Chondrocyte (in vitro differentiated cells): ENCODE measurements at regions not wholly inside any gene's neighbourhood (a gene's known extent, or its start where the extent isn't known, plus 50 kb on each side); places are given as distances from the start of the nearest gene placed in this dataset.

Source experiments
- DNase-seq: peaks from one replicate; pipeline ENCODE4 v3.0.0; 2021; ENCODE audit warnings: mixed read lengths, low spot score
- H3K27ac Mint-ChIP-seq: one replicate; pipeline ENCODE4 v1.8.0; 2021; ENCODE audit warnings: mild to moderate bottlenecking, moderate library complexity, mixed read lengths; ENCODE audit not compliant: unreplicated experiment
- H3K27me3 Mint-ChIP-seq: 2 replicates; pipeline ENCODE4 v1.8.0; 2021; ENCODE audit warnings: low read depth, mixed read lengths
- H3K36me3 Mint-ChIP-seq: 2 replicates; pipeline ENCODE4 v1.8.0; 2021; ENCODE audit warnings: low read depth, mixed read lengths
- H3K4me1 Mint-ChIP-seq: 2 replicates; pipeline ENCODE4 v1.8.0; 2021; ENCODE audit warnings: low read depth, mild to moderate bottlenecking, mixed read lengths
- H3K4me3 Mint-ChIP-seq: one replicate; pipeline ENCODE4 v1.8.0; 2021; ENCODE audit warnings: mild to moderate bottlenecking, moderate library complexity, mixed read lengths; ENCODE audit not compliant: unreplicated experiment
- H3K9me3 Mint-ChIP-seq: 2 replicates; pipeline ENCODE4 v1.8.0; 2021; ENCODE audit warnings: low read depth, mixed read lengths
- CTCF ChIP-seq: fragments of 200-600 bp; sonication (generic); IDR thresholded peaks from 2 replicates; pipeline ENCODE4 v1.5.0; 2021; ENCODE audit warnings: antibody characterized with exemption, mild to moderate bottlenecking, moderate library complexity

- H3K4me1 Mint-ChIP-seq = no peaks in the 10 kb centered on the region
These were observed 1280.2 kb downstream of the NCAM2 start for GRCh38 chr21:22278366-22278765.

DNA sequence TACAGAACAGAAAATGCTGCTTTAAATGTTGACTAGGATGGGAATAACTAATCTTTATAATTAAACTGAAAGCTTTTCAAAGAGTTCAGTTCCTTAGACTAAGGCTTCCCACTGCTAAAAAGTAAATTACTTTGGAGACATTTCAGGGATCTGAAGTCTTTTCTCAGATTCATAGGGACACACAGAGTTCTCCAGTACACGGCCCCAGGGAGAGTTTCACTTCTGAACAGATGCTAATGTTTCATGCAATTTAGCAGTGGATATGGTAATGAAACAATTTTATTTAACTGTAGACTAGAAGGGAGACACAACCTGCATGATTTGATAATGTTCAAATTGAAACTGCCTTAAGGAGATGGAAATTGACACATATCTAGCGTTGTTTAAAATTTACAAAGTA is 1282.6 kb downstream of the NCAM2 start:
- TF ChIP-seq CTCF = no peak

More at GRCh38 chr21:22278366-22278765, 1280.2 kb downstream of the NCAM2 start:
- H3K27ac Mint-ChIP-seq = no peak overlapping the region
- no peak for DNase-seq
- H3K4me3 Mint-ChIP-seq = no peak overlapping the region
- no peaks in the 10 kb centered on the region for H3K27me3 Mint-ChIP-seq
- H3K9me3 Mint-ChIP-seq = peaks cover 24% of the 10 kb centered on the region
- no peak for TF ChIP-seq CTCF
- no peaks in the 10 kb centered on the region for H3K36me3 Mint-ChIP-seq

DNA sequence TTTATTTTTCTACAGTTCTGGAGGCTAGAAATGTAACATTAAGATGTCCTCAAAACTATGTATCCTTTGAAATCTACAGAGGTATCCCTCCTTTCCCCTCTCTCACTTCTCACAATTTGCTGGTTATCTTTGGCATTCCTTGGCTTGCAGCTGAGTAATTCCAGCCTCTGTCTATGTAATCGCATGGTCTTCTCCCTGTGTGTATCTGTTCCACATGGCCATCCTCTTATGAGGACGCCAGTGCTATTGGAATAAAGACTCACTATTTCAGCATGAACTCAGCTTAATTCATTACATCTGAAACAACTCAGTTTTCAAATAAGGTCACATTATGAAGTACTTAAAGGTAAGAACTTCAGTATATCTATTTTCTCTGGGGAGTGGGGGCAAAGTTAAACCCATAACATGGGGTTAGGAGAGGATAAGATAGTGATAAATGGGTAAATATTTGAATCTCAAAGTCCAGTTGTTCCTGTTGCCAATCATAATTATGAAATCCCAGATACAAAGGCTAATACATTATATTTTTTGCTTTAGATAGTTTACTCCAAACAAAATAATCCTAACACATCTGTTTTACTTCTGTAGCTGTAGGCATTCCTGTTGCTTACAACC is 1290.8 kb downstream of the NCAM2 start:
- Mint-ChIP-seq H3K9me3 (peaks cover 28% of the 10 kb centered on the region), H3K27ac (no peak overlapping the region), H3K36me3 (no peaks in the 10 kb centered on the region), H3K27me3 (no peaks in the 10 kb centered on the region), H3K4me3 (no peak overlapping the region), H3K4me1 (no peaks in the 10 kb centered on the region)
- no peak for DNase-seq
- no peak for TF ChIP-seq CTCF

More for the DNA sequence above, 1282.6 kb downstream of the NCAM2 start:
- Mint-ChIP-seq H3K9me3 (peaks cover 17% of the 10 kb centered on the region), H3K36me3 (no peaks in the 10 kb centered on the region), H3K4me3 (no peak overlapping the region), H3K27me3 (no peaks in the 10 kb centered on the region), H3K27ac (no peak overlapping the region), H3K4me1 (no peaks in the 10 kb centered on the region)
- no peak for DNase-seq

DNA sequence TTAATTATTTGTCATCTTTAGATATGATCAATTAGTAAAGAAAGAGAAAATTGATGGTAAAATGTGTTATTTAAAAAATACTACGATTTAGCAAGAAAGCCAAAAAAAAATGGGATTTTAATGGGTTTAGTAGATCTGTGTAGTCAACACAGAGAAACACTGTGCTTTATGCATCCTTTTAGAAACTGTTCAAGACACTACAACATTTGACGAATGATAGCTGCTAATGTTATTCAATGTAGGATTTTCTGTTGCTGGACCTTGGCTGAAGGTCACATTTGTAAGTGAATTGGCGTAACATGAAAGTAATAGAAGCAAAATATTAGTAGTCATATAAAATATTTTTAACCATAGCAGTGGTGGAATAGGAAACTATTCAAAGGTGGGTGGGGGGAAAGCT is 1293.9 kb downstream of the NCAM2 start:
- H3K36me3 Mint-ChIP-seq = no peaks in the 10 kb centered on the region
- H3K27me3 Mint-ChIP-seq = no peaks in the 10 kb centered on the region
- H3K9me3 Mint-ChIP-seq = peaks cover 17% of the 10 kb centered on the region
- no peak overlapping the region for H3K4me3 Mint-ChIP-seq
- DNase-seq = no peak
- no peak for TF ChIP-seq CTCF
- H3K4me1 Mint-ChIP-seq = no peaks in the 10 kb centered on the region
- H3K27ac Mint-ChIP-seq = no peak overlapping the region

DNA sequence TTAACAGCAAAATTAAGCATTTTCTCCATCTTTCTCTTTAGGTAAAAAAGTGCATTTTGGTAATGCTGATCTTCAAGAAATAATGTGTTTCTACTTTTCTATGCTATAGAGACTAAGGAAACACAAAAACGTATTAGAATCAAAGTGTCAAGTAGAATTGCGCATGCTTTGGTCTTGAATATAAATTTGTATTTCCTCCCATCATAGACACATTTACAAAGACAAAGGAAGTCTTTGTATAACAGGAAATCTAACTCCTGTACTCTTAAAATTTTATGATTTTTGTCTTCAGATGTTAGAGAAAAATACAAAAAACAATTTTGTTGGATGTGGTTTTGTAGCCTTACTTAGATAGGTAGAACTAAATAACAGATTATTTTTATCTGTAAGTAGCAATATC is 1299.4 kb downstream of the NCAM2 start:
- no peak for TF ChIP-seq CTCF
- H3K36me3 Mint-ChIP-seq = no peaks in the 10 kb centered on the region
- no peak overlapping the region for H3K27ac Mint-ChIP-seq
- H3K4me1 Mint-ChIP-seq = no peaks in the 10 kb centered on the region
- H3K4me3 Mint-ChIP-seq = no peak overlapping the region
- H3K9me3 Mint-ChIP-seq = peaks cover 21% of the 10 kb centered on the region
- no peak for DNase-seq
- H3K27me3 Mint-ChIP-seq = no peaks in the 10 kb centered on the region
